ENCODE measurements at regions not wholly inside any gene's neighbourhood (a gene's known extent, or its start where the extent isn't known, plus 50 kb on each side); places are given as distances from the start of the nearest gene placed in this dataset.

GRCh38 chr9:108400297-108400696, 455.5 kb downstream of the ACTL7B start:
- TF ChIP-seq, protein P1, sequence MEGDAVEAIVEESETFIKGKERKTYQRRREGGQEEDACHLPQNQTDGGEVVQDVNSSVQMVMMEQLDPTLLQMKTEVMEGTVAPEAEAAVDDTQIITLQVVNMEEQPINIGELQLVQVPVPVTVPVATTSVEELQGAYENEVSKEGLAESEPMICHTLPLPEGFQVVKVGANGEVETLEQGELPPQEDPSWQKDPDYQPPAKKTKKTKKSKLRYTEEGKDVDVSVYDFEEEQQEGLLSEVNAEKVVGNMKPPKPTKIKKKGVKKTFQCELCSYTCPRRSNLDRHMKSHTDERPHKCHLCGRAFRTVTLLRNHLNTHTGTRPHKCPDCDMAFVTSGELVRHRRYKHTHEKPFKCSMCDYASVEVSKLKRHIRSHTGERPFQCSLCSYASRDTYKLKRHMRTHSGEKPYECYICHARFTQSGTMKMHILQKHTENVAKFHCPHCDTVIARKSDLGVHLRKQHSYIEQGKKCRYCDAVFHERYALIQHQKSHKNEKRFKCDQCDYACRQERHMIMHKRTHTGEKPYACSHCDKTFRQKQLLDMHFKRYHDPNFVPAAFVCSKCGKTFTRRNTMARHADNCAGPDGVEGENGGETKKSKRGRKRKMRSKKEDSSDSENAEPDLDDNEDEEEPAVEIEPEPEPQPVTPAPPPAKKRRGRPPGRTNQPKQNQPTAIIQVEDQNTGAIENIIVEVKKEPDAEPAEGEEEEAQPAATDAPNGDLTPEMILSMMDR (IDR thresholded peaks at IDR 0.05; ENCODE audit: insufficient read depth, low read length, missing control alignments): no peak
- DNase-seq (ENCODE audit: low read depth, low spot score): no peak
- POLR2A ChIA-PET: interaction anchor here (0.7 kb wide), 1 partner anchor 80 kb away, joined by 4 read pairs; no protein-coding TSS in a partner anchor
- CTCF ChIA-PET: no interaction called here
- H3K4me3 ChIP-seq (ENCODE audit: low read depth, low read length): no peak overlapping the region

DNA sequence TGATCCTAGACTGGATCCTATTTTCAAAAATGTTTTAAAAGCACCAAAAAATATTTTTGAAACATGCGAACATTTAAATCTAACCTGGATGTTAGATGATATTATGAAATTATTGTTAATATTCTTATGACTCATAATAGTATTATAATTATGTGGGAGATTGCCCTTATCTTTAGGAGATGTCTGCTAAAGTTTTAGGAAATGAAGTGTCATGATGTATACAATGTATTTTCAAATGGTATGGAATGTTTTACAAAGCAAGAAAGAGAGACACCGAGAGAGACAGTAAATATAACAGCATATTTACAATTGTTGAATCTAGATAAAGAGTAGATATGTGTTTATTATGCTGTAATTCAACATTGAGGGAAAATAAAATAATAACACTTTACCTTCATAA, 455.9 kb downstream of the ACTL7B start:
- no peak overlapping the region for H3K4me3 ChIP-seq (ENCODE audit: low read depth, low read length)
- CTCF ChIA-PET: no interaction called here
- TF ChIP-seq, protein P1 (IDR thresholded peaks at IDR 0.05; ENCODE audit: insufficient read depth, low read length, missing control alignments): no peak
- POLR2A ChIA-PET: no interaction called here
- DNase-seq (ENCODE audit: low read depth, low spot score): no peak

- DNase-seq (ENCODE audit: low read depth, low spot score): no peak
- no peak overlapping the region for H3K4me3 ChIP-seq (ENCODE audit: low read depth, low read length)
- TF ChIP-seq, protein P1 (IDR thresholded peaks at IDR 0.05; ENCODE audit: insufficient read depth, low read length, missing control alignments): no peak
- ChIA-PET CTCF (no interaction called here), POLR2A (no interaction called here)
These were observed 458.5 kb downstream of the ACTL7B start for GRCh38 chr9:108397286-108397685.

DNA sequence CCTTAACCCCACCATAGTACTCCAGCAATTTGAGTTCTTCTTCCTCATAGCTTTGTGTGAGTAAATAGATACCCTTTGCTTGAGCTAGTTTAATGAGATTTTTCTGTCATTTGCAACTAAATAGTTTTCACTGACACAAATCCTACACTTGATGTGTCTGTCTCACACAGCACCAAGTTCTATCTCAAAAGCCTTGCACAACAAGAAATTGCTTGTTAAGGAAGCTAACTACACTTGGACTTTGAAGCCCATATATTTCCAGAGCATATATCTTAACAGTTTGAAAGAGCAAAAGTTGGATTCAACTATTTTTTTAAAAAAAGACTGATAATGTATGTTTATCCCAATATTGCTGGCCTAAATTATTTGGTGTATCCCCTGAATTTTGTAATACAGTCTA, 459.2 kb downstream of the ACTL7B start:
- DNase-seq (ENCODE audit: low read depth, low spot score): no peak
- TF ChIP-seq, protein P1 (IDR thresholded peaks at IDR 0.05; ENCODE audit: insufficient read depth, low read length, missing control alignments): no peak
- ChIA-PET CTCF (no interaction called here), POLR2A (no interaction called here)
- no peak overlapping the region for H3K4me3 ChIP-seq (ENCODE audit: low read depth, low read length)

DNA sequence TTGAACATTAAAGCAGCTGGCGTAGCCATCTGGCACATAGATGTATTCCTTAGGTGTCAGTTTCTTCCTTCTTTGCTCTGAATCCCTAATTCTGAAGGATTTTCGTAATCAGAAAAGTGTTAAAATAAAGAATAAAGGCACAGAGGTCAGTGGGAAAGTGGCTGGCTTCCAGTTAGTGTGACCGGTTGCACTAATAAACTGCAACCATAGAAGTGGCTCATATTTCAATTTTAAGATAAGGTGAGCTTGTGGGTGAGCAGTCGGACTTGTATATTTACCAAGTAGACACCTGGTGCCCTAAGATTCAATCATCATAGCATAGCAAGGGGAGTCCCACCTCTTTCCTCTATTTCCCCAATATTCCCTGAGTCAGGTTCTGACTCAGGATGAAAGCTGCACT, 459.6 kb downstream of the ACTL7B start:
- TF ChIP-seq, protein P1 (IDR thresholded peaks at IDR 0.05; ENCODE audit: insufficient read depth, low read length, missing control alignments): no peak
- DNase-seq (ENCODE audit: low read depth, low spot score): no peak
- POLR2A ChIA-PET: no interaction called here
- no peak overlapping the region for H3K4me3 ChIP-seq (ENCODE audit: low read depth, low read length)
- CTCF ChIA-PET: interaction anchor here (1.7 kb wide), 1 partner anchor 366 kb away, joined by 3 read pairs; no protein-coding TSS in a partner anchor

GRCh38 chr9:108395421-108395820, 460.4 kb downstream of the ACTL7B start:
- CTCF ChIA-PET: interaction anchor here (1.7 kb wide), 1 partner anchor 367 kb away, joined by 3 read pairs; no protein-coding TSS in a partner anchor
- POLR2A ChIA-PET: no interaction called here
- H3K4me3 ChIP-seq (ENCODE audit: low read depth, low read length): no peak overlapping the region
- DNase-seq (ENCODE audit: low read depth, low spot score): no peak
- TF ChIP-seq, protein P1 (IDR thresholded peaks at IDR 0.05; ENCODE audit: insufficient read depth, low read length, missing control alignments): no peak
